ENCODE measurements at regions not wholly inside any gene's neighbourhood (a gene's known extent, or its start where the extent isn't known, plus 50 kb on each side); places are given as distances from the start of the nearest gene placed in this dataset.
"Not testable (repeated sequence)": the region's sequence is repeated elsewhere in the genome, so short reads cannot be mapped to it uniquely, and the experiment has no call there.

- DNase-seq (ENCODE audit: insufficient read length) (no peak), FAIRE-seq (no peak)
- TF ChIP-seq POLR2AphosphoS5 (IDR thresholded peaks at IDR 0.05; ENCODE audit: low read depth, low read length) = no peak
- TF ChIP-seq TAF1 (IDR thresholded peaks at IDR 0.05; ENCODE audit: borderline replicate concordance, low read depth, low read length) = no peak
- no peak for TF ChIP-seq POLR2A (IDR thresholded peaks at IDR 0.05; ENCODE audit: low read depth, low read length)
These were observed 173.5 kb upstream of the KRR1 start for GRCh38 chr12:75684678-75685616.

- not testable (repeated sequence) for DNase-seq (ENCODE audit: insufficient read length); FAIRE-seq
These were observed 172.7 kb upstream of the KRR1 start for GRCh38 chr12:75683995-75684586.

GRCh38 chr12:75683220-75683619, 171.8 kb upstream of the KRR1 start:
- FAIRE-seq (no peak), DNase-seq (ENCODE audit: insufficient read length) (no peak)
- TF ChIP-seq POLR2AphosphoS5 (IDR thresholded peaks at IDR 0.05; ENCODE audit: low read depth, low read length) = no peak
- TF ChIP-seq TAF1 (IDR thresholded peaks at IDR 0.05; ENCODE audit: borderline replicate concordance, low read depth, low read length) = no peak
- no peak for TF ChIP-seq POLR2A (IDR thresholded peaks at IDR 0.05; ENCODE audit: low read depth, low read length)

GRCh38 chr12:75677522-75677921, 166.1 kb upstream of the KRR1 start:
- TF ChIP-seq TAF1 (IDR thresholded peaks at IDR 0.05; ENCODE audit: borderline replicate concordance, low read depth, low read length) (no peak), POLR2AphosphoS5 (IDR thresholded peaks at IDR 0.05; ENCODE audit: low read depth, low read length) (no peak), POLR2A (IDR thresholded peaks at IDR 0.05; ENCODE audit: low read depth, low read length) (no peak)
- DNase-seq (ENCODE audit: insufficient read length) = no peak
- FAIRE-seq = no peak

GRCh38 chr12:75674393-75674792, 163.0 kb upstream of the KRR1 start:
- DNase-seq (ENCODE audit: insufficient read length) (no peak), FAIRE-seq (no peak)
- TF ChIP-seq TAF1 (IDR thresholded peaks at IDR 0.05; ENCODE audit: borderline replicate concordance, low read depth, low read length) (no peak), POLR2A (IDR thresholded peaks at IDR 0.05; ENCODE audit: low read depth, low read length) (no peak), POLR2AphosphoS5 (IDR thresholded peaks at IDR 0.05; ENCODE audit: low read depth, low read length) (no peak)

- no peak for DNase-seq (ENCODE audit: insufficient read length)
- no peak for FAIRE-seq
- no peak for TF ChIP-seq TAF1 (IDR thresholded peaks at IDR 0.05; ENCODE audit: borderline replicate concordance, low read depth, low read length)
- TF ChIP-seq POLR2A (IDR thresholded peaks at IDR 0.05; ENCODE audit: low read depth, low read length) = no peak
- no peak for TF ChIP-seq POLR2AphosphoS5 (IDR thresholded peaks at IDR 0.05; ENCODE audit: low read depth, low read length)
These were observed 160.8 kb upstream of the KRR1 start for GRCh38 chr12:75672200-75672599.

- TF ChIP-seq POLR2AphosphoS5 (IDR thresholded peaks at IDR 0.05; ENCODE audit: low read depth, low read length) (no peak), POLR2A (IDR thresholded peaks at IDR 0.05; ENCODE audit: low read depth, low read length) (no peak), TAF1 (IDR thresholded peaks at IDR 0.05; ENCODE audit: borderline replicate concordance, low read depth, low read length) (no peak)
- no peak for DNase-seq (ENCODE audit: insufficient read length)
- no peak for FAIRE-seq
These were observed 158.8 kb upstream of the KRR1 start for GRCh38 chr12:75670216-75670615.

GRCh38 chr12:75666939-75667334, 155.5 kb upstream of the KRR1 start:
- DNase-seq (ENCODE audit: insufficient read length) (no peak), FAIRE-seq (no peak)
- TF ChIP-seq TAF1 (IDR thresholded peaks at IDR 0.05; ENCODE audit: borderline replicate concordance, low read depth, low read length) (no peak), POLR2AphosphoS5 (IDR thresholded peaks at IDR 0.05; ENCODE audit: low read depth, low read length) (no peak), POLR2A (IDR thresholded peaks at IDR 0.05; ENCODE audit: low read depth, low read length) (no peak)

- DNase-seq (ENCODE audit: insufficient read length) (no peak), FAIRE-seq (no peak)
- no peak for TF ChIP-seq TAF1 (IDR thresholded peaks at IDR 0.05; ENCODE audit: borderline replicate concordance, low read depth, low read length)
- no peak for TF ChIP-seq POLR2AphosphoS5 (IDR thresholded peaks at IDR 0.05; ENCODE audit: low read depth, low read length)
- no peak for TF ChIP-seq POLR2A (IDR thresholded peaks at IDR 0.05; ENCODE audit: low read depth, low read length)
These were observed 154.9 kb upstream of the KRR1 start for GRCh38 chr12:75666126-75666938.

- no peak for DNase-seq (ENCODE audit: insufficient read length)
- TF ChIP-seq POLR2A (IDR thresholded peaks at IDR 0.05; ENCODE audit: low read depth, low read length) = no peak
- no peak for TF ChIP-seq TAF1 (IDR thresholded peaks at IDR 0.05; ENCODE audit: borderline replicate concordance, low read depth, low read length)
- no peak for TF ChIP-seq POLR2AphosphoS5 (IDR thresholded peaks at IDR 0.05; ENCODE audit: low read depth, low read length)
- FAIRE-seq = no peak
These were observed 153.8 kb upstream of the KRR1 start for GRCh38 chr12:75665216-75665615.

GRCh38 chr12:75662511-75663159, 151.2 kb upstream of the KRR1 start:
- FAIRE-seq (peak; percentile 9), DNase-seq (ENCODE audit: insufficient read length) (no peak)
- TF ChIP-seq POLR2AphosphoS5 (IDR thresholded peaks at IDR 0.05; ENCODE audit: low read depth, low read length) (no peak), POLR2A (IDR thresholded peaks at IDR 0.05; ENCODE audit: low read depth, low read length) (no peak), TAF1 (IDR thresholded peaks at IDR 0.05; ENCODE audit: borderline replicate concordance, low read depth, low read length) (no peak)

Data from GM12892 (cell line).